ENCODE measurements at regions not wholly inside any gene's neighbourhood (a gene's known extent, or its start where the extent isn't known, plus 50 kb on each side); places are given as distances from the start of the nearest gene placed in this dataset.

DNA sequence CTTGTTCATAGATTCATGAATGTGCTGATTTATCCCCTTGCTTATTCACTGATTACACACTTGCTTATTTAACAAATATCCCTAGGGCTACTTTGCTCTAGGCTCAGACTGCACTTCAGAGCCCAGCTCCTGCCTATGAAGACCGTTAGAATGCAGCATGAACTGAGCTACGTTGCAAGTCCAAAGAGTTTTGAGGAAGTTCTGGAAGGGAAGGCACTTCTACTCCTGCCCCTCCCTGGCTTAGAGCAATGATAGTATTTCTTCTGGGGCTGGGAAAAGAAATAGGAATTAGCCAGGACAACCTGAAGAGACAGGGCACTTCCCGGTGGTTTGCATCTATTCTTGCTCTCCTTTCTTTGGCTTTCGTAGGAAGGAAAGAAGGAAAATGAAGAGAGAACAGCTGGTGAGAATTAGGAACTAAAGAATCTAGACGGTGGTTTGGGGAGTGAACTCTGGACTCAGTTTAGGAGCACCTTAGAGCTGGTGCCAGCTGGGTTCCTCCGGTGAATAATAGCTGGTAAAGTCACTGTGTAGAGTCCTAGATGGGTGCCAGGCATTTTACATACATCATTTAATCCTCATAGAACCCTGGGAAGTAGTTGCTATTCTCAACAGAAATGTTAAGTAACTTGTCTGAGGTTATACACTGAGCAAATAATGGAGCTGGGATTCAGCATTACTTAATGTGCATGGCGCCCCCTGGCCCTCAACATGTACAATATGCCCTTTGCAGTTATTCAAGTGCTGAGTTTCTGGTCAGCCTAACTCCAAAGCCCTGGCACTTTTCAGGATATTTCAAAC is 65.9 kb downstream of the NDUFS5 start:
- H3K9me3 ChIP-seq (ENCODE audit: control extremely low read depth in 1 of 5, control insufficient read depth in 4 of 5, insufficient read depth in 2 of 5, low read depth in 1 of 5, low read length in 4 of 5): no peaks in the 10 kb centered on the region
- H3K36me3 ChIP-seq (ENCODE audit: control insufficient read depth in 4 of 4, insufficient read depth in 4 of 4, low read length in 3 of 4): no peaks in the 10 kb centered on the region
- ChIA-PET CTCF (interaction anchor here (0.7 to 4.1 kb wide), 19 partner anchors 9 to 265 kb away, joined by 3 to 18 read pairs (median 3); no protein-coding TSS in a partner anchor), POLR2A (interaction anchor here (0.5 kb wide), 1 partner anchor 17 kb away, joined by 3 read pairs; no protein-coding TSS in a partner anchor)
- H3K4me3 ChIP-seq (ENCODE audit: control insufficient read depth in 1 of 7, extremely low read depth in 1 of 7, insufficient read depth in 4 of 7, low read depth in 2 of 7, low read length in 6 of 7): no peak overlapping the region
- H3K4me1 ChIP-seq (ENCODE audit: control extremely low read depth in 1 of 4, control insufficient read depth in 4 of 4, insufficient read depth in 4 of 4, low read length in 3 of 4): peaks cover 0 to 10% (median 5%) of the 10 kb centered on the region in 4 experiments
- H3K27me3 ChIP-seq (replicated peaks in 2 of 5; ENCODE audit: control insufficient read depth in 4 of 5, insufficient read depth in 5 of 5, low read length in 4 of 5): no peaks in the 10 kb centered on the region
- peak; percentile 68 to 80 (median 76) for DNase-seq
- WGBS (ENCODE audit: insufficient coverage): 26% methylated on average over 6 of the region's 7 CpGs
- H3K27ac ChIP-seq (ENCODE audit: insufficient read depth in 1 of 2, low read depth in 1 of 2, low read length in 2 of 2, poor library complexity in 1 of 2, severe bottlenecking in 2 of 2): no peak overlapping the region

DNA sequence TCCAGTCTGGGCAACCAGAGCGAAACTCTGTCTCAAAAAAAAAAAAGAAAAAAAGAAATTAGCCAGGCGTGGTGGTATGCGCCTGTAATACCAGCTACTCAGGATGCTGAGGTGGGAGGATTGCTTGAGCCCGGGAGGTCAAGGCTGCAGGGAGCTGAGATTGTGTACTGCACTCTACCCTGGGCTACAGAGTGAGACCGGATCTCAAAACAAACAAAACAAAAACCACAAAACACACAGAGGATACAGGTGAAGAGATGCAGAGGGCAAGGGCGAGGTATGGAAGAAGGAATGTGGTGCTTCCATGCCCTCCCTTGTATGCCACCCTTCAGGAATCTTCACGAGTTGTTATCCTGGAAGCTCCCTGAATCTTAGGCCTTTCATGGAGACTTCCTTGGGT is 68.5 kb downstream of the NDUFS5 start:
- no peak for DNase-seq
- 97% methylated on average over 6 of the region's 7 CpGs for WGBS (ENCODE audit: insufficient coverage)
- CTCF ChIA-PET: interaction anchor here (0.6 to 1.1 kb wide), 3 partner anchors 89 to 437 kb away, joined by 3 read pairs; no protein-coding TSS in a partner anchor
- no peaks in the 10 kb centered on the region for H3K36me3 ChIP-seq (ENCODE audit: control insufficient read depth in 4 of 4, insufficient read depth in 4 of 4, low read length in 3 of 4)
- H3K27me3 ChIP-seq (replicated peaks in 2 of 5; ENCODE audit: control insufficient read depth in 4 of 5, insufficient read depth in 5 of 5, low read length in 4 of 5): no peaks in the 10 kb centered on the region
- no peaks in the 10 kb centered on the region for H3K9me3 ChIP-seq (ENCODE audit: control extremely low read depth in 1 of 5, control insufficient read depth in 4 of 5, insufficient read depth in 2 of 5, low read depth in 1 of 5, low read length in 4 of 5)
- POLR2A ChIA-PET: no interaction called here
- no peak overlapping the region for H3K27ac ChIP-seq (ENCODE audit: insufficient read depth in 1 of 2, low read depth in 1 of 2, low read length in 2 of 2, poor library complexity in 1 of 2, severe bottlenecking in 2 of 2)
- H3K4me1 ChIP-seq (ENCODE audit: control extremely low read depth in 1 of 4, control insufficient read depth in 4 of 4, insufficient read depth in 4 of 4, low read length in 3 of 4): peaks cover 0 to 7% (median 2%) of the 10 kb centered on the region in 4 experiments
- H3K4me3 ChIP-seq (ENCODE audit: control insufficient read depth in 1 of 7, extremely low read depth in 1 of 7, insufficient read depth in 4 of 7, low read depth in 2 of 7, low read length in 6 of 7): no peak overlapping the region

DNA sequence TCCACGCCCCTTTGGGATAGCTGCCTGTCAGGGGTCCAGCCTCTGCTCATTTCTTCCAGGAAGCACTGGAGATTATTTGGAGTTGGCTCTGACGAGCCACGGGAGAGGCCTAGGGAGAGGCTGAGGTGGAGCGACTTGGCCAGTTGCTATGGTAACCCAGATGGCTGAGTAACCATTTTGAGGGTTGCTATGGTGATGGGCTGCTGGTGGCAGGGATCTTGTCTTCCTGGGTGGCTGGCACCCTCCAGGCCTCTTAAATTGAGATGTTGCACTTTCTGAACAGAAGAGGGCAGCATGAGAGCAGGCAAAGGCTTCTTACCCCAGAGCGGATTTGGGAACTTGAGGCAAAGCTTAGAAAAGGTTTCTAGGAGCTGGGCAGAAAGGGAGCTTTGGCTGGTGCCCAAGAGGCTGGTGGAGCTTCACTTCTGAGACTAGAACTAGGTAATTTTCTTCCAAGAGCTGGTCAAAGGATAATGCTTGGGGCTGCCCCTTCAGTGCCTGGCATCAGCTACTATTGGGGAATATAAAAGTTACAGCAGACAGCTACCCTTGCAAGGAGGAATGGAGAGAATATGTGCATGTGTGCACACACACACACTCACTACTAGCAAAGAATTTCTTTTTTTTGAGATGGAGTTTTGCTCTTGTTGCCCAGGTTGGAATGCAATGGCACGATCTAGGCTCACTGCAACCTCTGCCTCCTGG is 72.5 kb downstream of the NDUFS5 start:
- CTCF ChIA-PET: interaction anchor here (0.8 to 9.7 kb wide), 31 partner anchors 9 to 312 kb away, joined by 3 to 123 read pairs (median 5); partner anchors contain the start of gene MACF1
- 57% methylated on average over 3 of the region's 6 CpGs for WGBS (ENCODE audit: insufficient coverage)
- H3K27ac ChIP-seq (ENCODE audit: insufficient read depth in 1 of 2, low read depth in 1 of 2, low read length in 2 of 2, poor library complexity in 1 of 2, severe bottlenecking in 2 of 2): no peak overlapping the region
- no peaks in the 10 kb centered on the region for H3K27me3 ChIP-seq (replicated peaks in 2 of 5; ENCODE audit: control insufficient read depth in 4 of 5, insufficient read depth in 5 of 5, low read length in 4 of 5)
- peaks cover 9 to 17% (median 15%) of the 10 kb centered on the region in 4 experiments for H3K4me1 ChIP-seq (ENCODE audit: control extremely low read depth in 1 of 4, control insufficient read depth in 4 of 4, insufficient read depth in 4 of 4, low read length in 3 of 4)
- no peak overlapping the region for H3K4me3 ChIP-seq (ENCODE audit: control insufficient read depth in 1 of 7, extremely low read depth in 1 of 7, insufficient read depth in 4 of 7, low read depth in 2 of 7, low read length in 6 of 7)
- no peaks in the 10 kb centered on the region for H3K9me3 ChIP-seq (ENCODE audit: control extremely low read depth in 1 of 5, control insufficient read depth in 4 of 5, insufficient read depth in 2 of 5, low read depth in 1 of 5, low read length in 4 of 5)
- H3K36me3 ChIP-seq (ENCODE audit: control insufficient read depth in 4 of 4, insufficient read depth in 4 of 4, low read length in 3 of 4): no peaks in the 10 kb centered on the region
- POLR2A ChIA-PET: interaction anchor here (1.6 kb wide), 1 partner anchor 160 kb away, joined by 6 read pairs; no protein-coding TSS in a partner anchor
- DNase-seq: peak; percentile 74 to 76 (median 75)

DNA sequence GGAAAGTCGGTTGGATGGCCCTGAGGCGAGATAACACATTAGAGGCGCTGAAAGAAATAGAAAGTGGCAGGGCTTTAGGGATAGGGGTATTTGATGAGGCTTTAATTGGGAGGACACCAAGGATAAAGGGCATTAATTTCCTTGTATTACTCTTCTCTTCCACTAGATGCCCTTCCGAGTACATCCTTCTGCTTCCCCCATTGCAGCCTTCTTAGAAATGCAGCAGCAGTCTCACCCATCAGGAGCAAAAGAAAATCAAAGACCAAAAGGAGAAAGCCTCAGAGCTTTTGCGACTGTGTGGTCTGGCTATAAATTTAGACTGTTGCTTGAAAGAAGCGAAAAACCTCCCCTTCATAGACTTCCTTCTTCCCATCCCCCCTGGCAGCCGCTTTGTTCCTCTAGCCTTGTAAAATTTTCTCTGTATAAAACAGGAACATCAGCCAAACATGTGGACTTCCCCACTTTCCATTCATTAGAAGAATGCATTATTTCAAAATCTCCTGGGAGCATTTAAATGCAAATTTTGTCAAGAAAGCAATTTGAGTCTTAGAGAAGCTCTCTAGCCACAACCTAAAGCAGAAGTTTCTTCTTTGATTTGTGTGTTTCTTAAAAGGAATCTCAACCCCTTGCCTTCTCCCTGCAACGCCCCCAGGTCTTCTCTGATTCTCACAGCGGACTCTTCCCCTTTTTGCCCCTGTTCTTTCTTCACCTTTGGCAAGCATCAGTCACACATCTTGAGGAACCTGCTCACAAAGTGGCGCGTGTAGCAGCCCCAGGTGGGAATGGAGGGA is 76.6 kb downstream of the NDUFS5 start:
- H3K4me1 ChIP-seq (ENCODE audit: control extremely low read depth in 1 of 4, control insufficient read depth in 4 of 4, insufficient read depth in 4 of 4, low read length in 3 of 4): peaks cover 11 to 48% (median 42%) of the 10 kb centered on the region in 4 experiments
- peak overlapping the region in 1 of 2 experiments; percentile 36 for H3K27ac ChIP-seq (ENCODE audit: insufficient read depth in 1 of 2, low read depth in 1 of 2, low read length in 2 of 2, poor library complexity in 1 of 2, severe bottlenecking in 2 of 2)
- WGBS (ENCODE audit: insufficient coverage): 0% methylated on average over 2 of the region's 11 CpGs
- no peaks in the 10 kb centered on the region for H3K9me3 ChIP-seq (ENCODE audit: control extremely low read depth in 1 of 5, control insufficient read depth in 4 of 5, insufficient read depth in 2 of 5, low read depth in 1 of 5, low read length in 4 of 5)
- no peaks in the 10 kb centered on the region for H3K36me3 ChIP-seq (ENCODE audit: control insufficient read depth in 4 of 4, insufficient read depth in 4 of 4, low read length in 3 of 4)
- H3K27me3 ChIP-seq (replicated peaks in 2 of 5; ENCODE audit: control insufficient read depth in 4 of 5, insufficient read depth in 5 of 5, low read length in 4 of 5): no peaks in the 10 kb centered on the region
- DNase-seq: peak; percentile 77 to 94 (median 90)
- peak overlapping the region in 4 of 7 experiments; percentile 15 to 59 (median 34) for H3K4me3 ChIP-seq (ENCODE audit: control insufficient read depth in 1 of 7, extremely low read depth in 1 of 7, insufficient read depth in 4 of 7, low read depth in 2 of 7, low read length in 6 of 7)
- ChIA-PET CTCF (interaction anchor here (0.8 to 9.7 kb wide), 7 partner anchors 11 to 172 kb away, joined by 3 to 123 read pairs (median 3); no protein-coding TSS in a partner anchor), POLR2A (no interaction called here)

DNA sequence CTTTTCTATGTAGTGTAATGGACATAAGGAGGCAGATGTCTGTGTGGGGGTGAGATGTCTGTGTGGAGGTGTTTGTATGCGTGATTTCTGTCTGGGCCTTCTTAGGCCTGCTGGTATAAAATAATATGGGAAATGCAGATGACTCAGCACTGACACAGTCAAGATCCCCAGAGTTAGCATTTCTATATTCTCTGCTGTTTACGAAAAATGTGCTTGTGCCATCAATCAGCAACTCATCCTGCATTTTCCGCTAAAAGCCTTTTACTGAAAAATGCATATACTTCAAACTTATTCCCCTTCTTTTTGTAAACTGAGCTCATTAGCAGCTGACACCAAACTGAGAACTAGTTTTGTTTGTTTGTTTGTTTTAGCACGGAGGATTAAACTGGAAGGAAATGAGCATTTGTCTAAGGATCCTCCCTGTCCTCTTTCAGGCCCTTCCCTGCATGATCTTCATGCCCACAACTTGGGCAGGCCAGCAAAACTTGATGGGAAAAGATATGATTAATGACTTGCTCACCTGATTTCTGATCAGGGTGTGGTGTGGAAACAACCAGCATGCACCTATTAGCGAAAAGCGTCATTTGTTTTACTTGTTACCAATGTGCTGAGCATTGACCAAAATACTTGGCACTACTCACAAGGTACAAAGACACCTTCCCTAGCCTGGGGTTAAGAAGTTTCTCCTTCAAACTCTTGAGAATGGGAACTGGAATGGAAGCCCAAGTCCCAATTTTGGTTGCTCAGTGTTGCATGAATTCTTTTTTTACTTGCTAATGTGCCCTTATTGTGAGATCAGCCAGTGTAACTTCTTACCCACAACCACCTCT is 77.4 kb downstream of the NDUFS5 start:
- H3K36me3 ChIP-seq (ENCODE audit: control insufficient read depth in 4 of 4, insufficient read depth in 4 of 4, low read length in 3 of 4): no peaks in the 10 kb centered on the region
- POLR2A ChIA-PET: no interaction called here

More for the DNA sequence above, 77.4 kb downstream of the NDUFS5 start:
- WGBS (ENCODE audit: insufficient coverage): 53% methylated on average over 3 of the region's 6 CpGs
- no peak for DNase-seq
- CTCF ChIA-PET: interaction anchor here (0.6 to 9.7 kb wide), 9 partner anchors 11 to 155 kb away, joined by 3 to 123 read pairs (median 4); partner anchors contain the start of gene MACF1
- Histone ChIP-seq H3K9me3 (ENCODE audit: control extremely low read depth in 1 of 5, control insufficient read depth in 4 of 5, insufficient read depth in 2 of 5, low read depth in 1 of 5, low read length in 4 of 5) (no peaks in the 10 kb centered on the region), H3K4me1 (ENCODE audit: control extremely low read depth in 1 of 4, control insufficient read depth in 4 of 4, insufficient read depth in 4 of 4, low read length in 3 of 4) (peaks cover 11 to 48% (median 42%) of the 10 kb centered on the region in 4 experiments), H3K27ac (ENCODE audit: insufficient read depth in 1 of 2, low read depth in 1 of 2, low read length in 2 of 2, poor library complexity in 1 of 2, severe bottlenecking in 2 of 2) (peak overlapping the region in 1 of 2 experiments; percentile 36), H3K27me3 (replicated peaks in 2 of 5; ENCODE audit: control insufficient read depth in 4 of 5, insufficient read depth in 5 of 5, low read length in 4 of 5) (no peaks in the 10 kb centered on the region), H3K4me3 (ENCODE audit: control insufficient read depth in 1 of 7, extremely low read depth in 1 of 7, insufficient read depth in 4 of 7, low read depth in 2 of 7, low read length in 6 of 7) (peak overlapping the region in 3 of 7 experiments; percentile 15 to 59 (median 33))
